IMR-90 (cell line): ENCODE measurements at regions not wholly inside any gene's neighbourhood (a gene's known extent, or its start where the extent isn't known, plus 50 kb on each side); places are given as distances from the start of the nearest gene placed in this dataset.

ENCODE experiments used
- CEBPB ChIP-seq: IDR thresholded peaks from 2 replicates; pipeline ENCODE4 v1.6.1; 2012; ENCODE audit warnings: low read depth, low read length, improper control_type of control experiment
- CTCF ChIP-seq: conservative IDR thresholded peaks from 2 replicates; pipeline ENCODE4 v1.5.1; 2012; ENCODE audit warnings: mild to moderate bottlenecking, low read depth, low read length, improper control_type of control experiment
- ELK1 ChIP-seq: fragments of 150-350 bp; IDR thresholded peaks from 2 replicates; pipeline ENCODE4 v1.6.1; 2016; ENCODE audit warnings: low read depth, mild to moderate bottlenecking, low read length, moderate library complexity, borderline replicate concordance
- FOS ChIP-seq: fragments of 150-350 bp; IDR thresholded peaks from 2 replicates; pipeline ENCODE4 v1.6.1; 2016; ENCODE audit warnings: low read depth, low read length
- MAFK ChIP-seq: IDR thresholded peaks from 2 replicates; pipeline ENCODE4 v1.6.1; 2012; ENCODE audit warnings: low read depth, low read length, improper control_type of control experiment
- MXI1 ChIP-seq: IDR thresholded peaks from 2 replicates; pipeline ENCODE4 v1.6.1; 2012; ENCODE audit warnings: low read depth, mild to moderate bottlenecking, low read length, moderate library complexity, borderline replicate concordance
- POLR2A ChIP-seq: IDR thresholded peaks from 2 replicates; pipeline ENCODE4 v1.6.1; 2012; ENCODE audit warnings: mild to moderate bottlenecking, low read depth, low read length
- RFX5 ChIP-seq: IDR thresholded peaks from 2 replicates; pipeline ENCODE4 v1.8.0; 2012; ENCODE audit warnings: low read depth, mild to moderate bottlenecking, low read length, moderate library complexity

- TF ChIP-seq MAFK (no peak), CTCF (no peak), POLR2A (no peak), RFX5 (no peak), CEBPB (no peak), FOS (no peak), ELK1 (no peak), MXI1 (no peak)
These were observed 562.4 kb downstream of the EBF1 start for GRCh38 chr5:158537366-158537765.
